ENCODE measurements at regions not wholly inside any gene's neighbourhood (a gene's known extent, or its start where the extent isn't known, plus 50 kb on each side); places are given as distances from the start of the nearest gene placed in this dataset.

GRCh38 chr10:9081253-9081652 is 1026.8 kb downstream of the GATA3 start:
- H3K4me3 ChIP-seq (replicated peaks; ENCODE audit: insufficient read depth, low read length): no peak overlapping the region
- DNase-seq (ENCODE audit: low read depth in 1 of 2, low spot score in 1 of 2): no peak
- no peaks in the 10 kb centered on the region for H3K27me3 ChIP-seq (ENCODE audit: insufficient read depth, poor library complexity, severe bottlenecking)
- TF ChIP-seq GABPA (IDR thresholded peaks at IDR 0.05; ENCODE audit: low read depth) (no peak), CTCF (IDR thresholded peaks at IDR 0.05; ENCODE audit: insufficient read depth, low read length) (no peak), SPI1 (IDR thresholded peaks at IDR 0.05; ENCODE audit: borderline replicate concordance, low read depth) (no peak), REST (IDR thresholded peaks at IDR 0.05; ENCODE audit: insufficient replicate concordance, low read depth) (no peak), POLR2AphosphoS5 (IDR thresholded peaks at IDR 0.05; ENCODE audit: low read depth) (no peak)
- H3K27ac ChIP-seq (replicated peaks): no peak overlapping the region

- no peak overlapping the region for H3K4me3 ChIP-seq (replicated peaks; ENCODE audit: insufficient read depth, low read length)
- H3K27ac ChIP-seq (replicated peaks): no peak overlapping the region
- no peak for TF ChIP-seq REST (IDR thresholded peaks at IDR 0.05; ENCODE audit: insufficient replicate concordance, low read depth)
- no peak for TF ChIP-seq POLR2AphosphoS5 (IDR thresholded peaks at IDR 0.05; ENCODE audit: low read depth)
- TF ChIP-seq GABPA (IDR thresholded peaks at IDR 0.05; ENCODE audit: low read depth): no peak
- TF ChIP-seq SPI1 (IDR thresholded peaks at IDR 0.05; ENCODE audit: borderline replicate concordance, low read depth): no peak
- H3K27me3 ChIP-seq (ENCODE audit: insufficient read depth, poor library complexity, severe bottlenecking): no peaks in the 10 kb centered on the region
- DNase-seq (ENCODE audit: low read depth in 1 of 2, low spot score in 1 of 2): no peak
Measured at GRCh38 chr10:9081961-9082360, 1027.5 kb downstream of the GATA3 start.

- no peaks in the 10 kb centered on the region for H3K27me3 ChIP-seq (ENCODE audit: insufficient read depth, poor library complexity, severe bottlenecking)
- DNase-seq (ENCODE audit: low read depth in 1 of 2, low spot score in 1 of 2): no peak
- TF ChIP-seq GABPA (IDR thresholded peaks at IDR 0.05; ENCODE audit: low read depth): no peak
- TF ChIP-seq CTCF (IDR thresholded peaks at IDR 0.05; ENCODE audit: insufficient read depth, low read length): no peak
- TF ChIP-seq REST (IDR thresholded peaks at IDR 0.05; ENCODE audit: insufficient replicate concordance, low read depth): no peak
- TF ChIP-seq POLR2AphosphoS5 (IDR thresholded peaks at IDR 0.05; ENCODE audit: low read depth): no peak
- no peak for TF ChIP-seq SPI1 (IDR thresholded peaks at IDR 0.05; ENCODE audit: borderline replicate concordance, low read depth)
- no peak overlapping the region for H3K27ac ChIP-seq (replicated peaks)
- no peak overlapping the region for H3K4me3 ChIP-seq (replicated peaks; ENCODE audit: insufficient read depth, low read length)
Measured at GRCh38 chr10:9091530-9092093, 1037.1 kb downstream of the GATA3 start.

All from HL-60 (cell line).